Liver (tissue), 8 donors: ENCODE measurements at regions not wholly inside any gene's neighbourhood (a gene's known extent, or its start where the extent isn't known, plus 50 kb on each side); places are given as distances from the start of the nearest gene placed in this dataset.

Experiments
- DNase-seq: peaks from one replicate; pipeline ENCODE4 v3.0.0-alpha.2; 2017; ENCODE audit warnings: low spot score
- H3K27ac ChIP-seq, 2 donors: one replicate each; pipeline ENCODE4 v1.7.0; 2013; ENCODE audit warnings: inconsistent platforms in 2 of 2, low read length in 2 of 2, control low read depth in 1 of 2, low read depth in 1 of 2, mild to moderate bottlenecking in 1 of 2
- H3K27me3 ChIP-seq, 4 donors: one replicate each; pipeline versions ENCODE4 v1.6.1 to v1.7.0; 2013; ENCODE audit warnings: low read length in 3 of 4, inconsistent platforms in 1 of 4, mild to moderate bottlenecking in 1 of 4, moderate library complexity in 1 of 4; ENCODE audit not compliant: control insufficient read depth in 4 of 4, insufficient read depth in 4 of 4
- H3K36me3 ChIP-seq, 4 donors: one replicate each; pipeline versions ENCODE4 v1.6.1 to v1.7.0; 2013; ENCODE audit warnings: low read length in 3 of 4, mild to moderate bottlenecking in 3 of 4, low read depth in 1 of 4, moderate library complexity in 1 of 4; ENCODE audit not compliant: control insufficient read depth in 4 of 4, insufficient read depth in 3 of 4
- H3K4me1 ChIP-seq, 4 donors: one replicate each; pipeline versions ENCODE4 v1.6.1 to v1.7.0; 2013; ENCODE audit warnings: low read length in 3 of 4, mild to moderate bottlenecking in 3 of 4, moderate library complexity in 1 of 4; ENCODE audit not compliant: control insufficient read depth in 4 of 4, insufficient read depth in 4 of 4
- H3K4me3 ChIP-seq, 3 donors: one replicate each; pipeline versions ENCODE4 v1.6.1 to v1.7.0; 2013; ENCODE audit warnings: low read length in 3 of 3, control low read depth in 1 of 3, low read depth in 1 of 3, mild to moderate bottlenecking in 1 of 3
- H3K9ac ChIP-seq, 2 donors: one replicate each; pipeline ENCODE4 v1.7.0; 2013; ENCODE audit warnings: low read length in 2 of 2, mild to moderate bottlenecking in 2 of 2, moderate library complexity in 2 of 2, control low read depth in 1 of 2, low read depth in 1 of 2
- H3K9me3 ChIP-seq, 4 donors: one replicate each; pipeline versions ENCODE4 v1.6.1 to v1.7.0; 2013; ENCODE audit warnings: low read length in 3 of 4; ENCODE audit not compliant: control insufficient read depth in 4 of 4
- EGR1 ChIP-seq, 2 donors: IDR thresholded peaks; 2 replicates each; pipeline ENCODE4 v1.6.1; 2016 to 2018; ENCODE audit warnings: antibody characterized with exemption in 2 of 2, low read depth in 2 of 2
- FOXA1 ChIP-seq: IDR thresholded peaks from 2 replicates; pipeline ENCODE4 v1.6.1; 2016; ENCODE audit warnings: antibody characterized with exemption
- FOXA2 ChIP-seq: IDR thresholded peaks from 2 replicates; pipeline ENCODE4 v1.6.1; 2016; ENCODE audit warnings: antibody characterized with exemption
- GABPA ChIP-seq, 2 donors: IDR thresholded peaks in 1 of 2; conservative IDR thresholded peaks in 1 of 2; 2 replicates each; pipeline ENCODE4 v1.6.1; 2016; ENCODE audit warnings: antibody characterized with exemption in 2 of 2, mild to moderate bottlenecking in 1 of 2, moderate library complexity in 1 of 2
- HNF4A ChIP-seq, 2 donors: conservative IDR thresholded peaks; 2 replicates each; pipeline ENCODE4 v1.6.1; 2016; ENCODE audit warnings: antibody characterized with exemption in 2 of 2, mild to moderate bottlenecking in 2 of 2
- HNF4G ChIP-seq: IDR thresholded peaks from 2 replicates; pipeline ENCODE4 v1.6.1; 2016; ENCODE audit warnings: antibody characterized with exemption
- JUND ChIP-seq, 2 donors: IDR thresholded peaks; 2 replicates each; pipeline ENCODE4 v1.6.1; 2016; ENCODE audit warnings: antibody characterized with exemption in 2 of 2
- NR2F2 ChIP-seq: IDR thresholded peaks from 2 replicates; pipeline ENCODE4 v1.6.1; 2016; ENCODE audit warnings: antibody characterized with exemption
- RAD21 ChIP-seq, 2 donors: IDR thresholded peaks; 2 replicates each; pipeline ENCODE4 v1.6.1; 2016; ENCODE audit warnings: antibody characterized with exemption in 2 of 2, mild to moderate bottlenecking in 2 of 2
- RXRA ChIP-seq, 2 donors: IDR thresholded peaks; 2 replicates each; pipeline ENCODE4 v1.6.1; 2017 to 2018; ENCODE audit warnings: antibody characterized with exemption in 2 of 2, mild to moderate bottlenecking in 1 of 2
- SP1 ChIP-seq: IDR thresholded peaks from 2 replicates; pipeline ENCODE4 v1.6.1; 2018; ENCODE audit warnings: antibody characterized with exemption, mild to moderate bottlenecking
- TAF1 ChIP-seq: conservative IDR thresholded peaks from 2 replicates; pipeline ENCODE4 v1.6.1; 2016; ENCODE audit warnings: antibody characterized with exemption, mild to moderate bottlenecking
- YY1 ChIP-seq: IDR thresholded peaks from 2 replicates; pipeline ENCODE4 v1.6.1; 2016; ENCODE audit warnings: antibody characterized with exemption, mild to moderate bottlenecking
- WGBS: extraction: QIAGEN DNeasy Blood & Tissue Kit; methylation state at CpG from one replicate; pipeline ENCODE4 v1.1.7; 2013; 5-methylcytosine and 5-hydroxymethylcytosine counted together
- TF ChIP-seq, protein P1 (sequence below): fragments of 150-350 bp; IDR thresholded peaks from 2 replicates; pipeline ENCODE4 v1.5.1; 2017; ENCODE audit warnings: improper control_type of control experiment, low read depth, low read length; ENCODE audit not compliant: missing input control
- TF ChIP-seq, protein P2 (sequence below): IDR thresholded peaks from 2 replicates; pipeline ENCODE4 v1.6.1; 2016; ENCODE audit warnings: antibody characterized with exemption
- TF ChIP-seq, protein P3 (sequence below): IDR thresholded peaks from 2 replicates; pipeline ENCODE4 v1.6.1; 2016; ENCODE audit warnings: antibody characterized with exemption, mild to moderate bottlenecking
- TF ChIP-seq, protein P4 (sequence below): IDR thresholded peaks from 2 replicates; pipeline ENCODE4 v1.6.1; 2016; ENCODE audit warnings: antibody characterized with exemption
- TF ChIP-seq, protein P5 (sequence below): IDR thresholded peaks from 2 replicates; pipeline ENCODE4 v1.6.1; 2016; ENCODE audit warnings: antibody characterized with exemption
- donor health status: healthy.
- donor health status: healthy.
- donor health status: healthy.
- donor health status: healthy.
- donor health status: healthy.

DNA sequence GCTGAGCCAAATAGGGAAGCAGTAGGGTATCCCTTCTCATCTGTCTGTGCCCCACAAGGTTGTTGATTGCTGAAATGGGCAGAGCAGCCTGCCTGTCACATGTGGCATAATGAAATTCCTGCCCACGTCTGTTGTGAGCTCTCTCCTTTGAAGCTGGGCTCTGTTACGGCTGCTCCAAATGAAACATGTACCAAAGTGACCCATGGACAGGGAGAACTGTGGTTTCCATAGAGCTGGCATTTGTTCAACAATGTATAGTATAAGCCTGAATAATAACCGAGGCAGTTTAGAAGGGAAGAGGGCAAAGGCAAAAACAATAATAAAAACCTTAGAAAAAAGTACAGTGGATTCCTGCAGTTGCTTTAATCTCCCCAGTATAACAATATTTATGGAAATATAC, 149.7 kb downstream of the LYPLAL1 start:
- Histone ChIP-seq H3K27ac (no peak overlapping the region), H3K9me3 (no peaks in the 10 kb centered on the region), H3K9ac (no peak overlapping the region), H3K4me3 (no peak overlapping the region), H3K27me3 (no peaks in the 10 kb centered on the region), H3K4me1 (peaks cover 3 to 9% (median 5%) of the 10 kb centered on the region in 4 donors), H3K36me3 (no peaks in the 10 kb centered on the region)
- WGBS, result 91% methylated on average over 3 of the region's 3 CpGs
- no peak for DNase-seq
- TF ChIP-seq, protein P1, sequence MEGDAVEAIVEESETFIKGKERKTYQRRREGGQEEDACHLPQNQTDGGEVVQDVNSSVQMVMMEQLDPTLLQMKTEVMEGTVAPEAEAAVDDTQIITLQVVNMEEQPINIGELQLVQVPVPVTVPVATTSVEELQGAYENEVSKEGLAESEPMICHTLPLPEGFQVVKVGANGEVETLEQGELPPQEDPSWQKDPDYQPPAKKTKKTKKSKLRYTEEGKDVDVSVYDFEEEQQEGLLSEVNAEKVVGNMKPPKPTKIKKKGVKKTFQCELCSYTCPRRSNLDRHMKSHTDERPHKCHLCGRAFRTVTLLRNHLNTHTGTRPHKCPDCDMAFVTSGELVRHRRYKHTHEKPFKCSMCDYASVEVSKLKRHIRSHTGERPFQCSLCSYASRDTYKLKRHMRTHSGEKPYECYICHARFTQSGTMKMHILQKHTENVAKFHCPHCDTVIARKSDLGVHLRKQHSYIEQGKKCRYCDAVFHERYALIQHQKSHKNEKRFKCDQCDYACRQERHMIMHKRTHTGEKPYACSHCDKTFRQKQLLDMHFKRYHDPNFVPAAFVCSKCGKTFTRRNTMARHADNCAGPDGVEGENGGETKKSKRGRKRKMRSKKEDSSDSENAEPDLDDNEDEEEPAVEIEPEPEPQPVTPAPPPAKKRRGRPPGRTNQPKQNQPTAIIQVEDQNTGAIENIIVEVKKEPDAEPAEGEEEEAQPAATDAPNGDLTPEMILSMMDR, result no peak
- TF ChIP-seq EGR1 (IDR thresholded peaks at IDR 0.05; ENCODE audit: low read depth in 2 of 2) (no peak), GABPA (IDR thresholded peaks at IDR 0.05 in 1 of 2, conservative IDR thresholded peaks at IDR 0.05 in 1 of 2) (no peak), JUND (IDR thresholded peaks at IDR 0.05) (no peak), YY1 (no peak), NR2F2 (no peak), HNF4G (no peak), SP1 (no peak), RAD21 (IDR thresholded peaks at IDR 0.05) (no peak), TAF1 (no peak), HNF4A (conservative IDR thresholded peaks at IDR 0.05) (no peak), RXRA (IDR thresholded peaks at IDR 0.05) (no peak), FOXA1 (no peak), FOXA2 (no peak)
- TF ChIP-seq, protein P2, sequence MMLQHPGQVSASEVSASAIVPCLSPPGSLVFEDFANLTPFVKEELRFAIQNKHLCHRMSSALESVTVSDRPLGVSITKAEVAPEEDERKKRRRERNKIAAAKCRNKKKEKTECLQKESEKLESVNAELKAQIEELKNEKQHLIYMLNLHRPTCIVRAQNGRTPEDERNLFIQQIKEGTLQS, result no peak
- TF ChIP-seq, protein P3, sequence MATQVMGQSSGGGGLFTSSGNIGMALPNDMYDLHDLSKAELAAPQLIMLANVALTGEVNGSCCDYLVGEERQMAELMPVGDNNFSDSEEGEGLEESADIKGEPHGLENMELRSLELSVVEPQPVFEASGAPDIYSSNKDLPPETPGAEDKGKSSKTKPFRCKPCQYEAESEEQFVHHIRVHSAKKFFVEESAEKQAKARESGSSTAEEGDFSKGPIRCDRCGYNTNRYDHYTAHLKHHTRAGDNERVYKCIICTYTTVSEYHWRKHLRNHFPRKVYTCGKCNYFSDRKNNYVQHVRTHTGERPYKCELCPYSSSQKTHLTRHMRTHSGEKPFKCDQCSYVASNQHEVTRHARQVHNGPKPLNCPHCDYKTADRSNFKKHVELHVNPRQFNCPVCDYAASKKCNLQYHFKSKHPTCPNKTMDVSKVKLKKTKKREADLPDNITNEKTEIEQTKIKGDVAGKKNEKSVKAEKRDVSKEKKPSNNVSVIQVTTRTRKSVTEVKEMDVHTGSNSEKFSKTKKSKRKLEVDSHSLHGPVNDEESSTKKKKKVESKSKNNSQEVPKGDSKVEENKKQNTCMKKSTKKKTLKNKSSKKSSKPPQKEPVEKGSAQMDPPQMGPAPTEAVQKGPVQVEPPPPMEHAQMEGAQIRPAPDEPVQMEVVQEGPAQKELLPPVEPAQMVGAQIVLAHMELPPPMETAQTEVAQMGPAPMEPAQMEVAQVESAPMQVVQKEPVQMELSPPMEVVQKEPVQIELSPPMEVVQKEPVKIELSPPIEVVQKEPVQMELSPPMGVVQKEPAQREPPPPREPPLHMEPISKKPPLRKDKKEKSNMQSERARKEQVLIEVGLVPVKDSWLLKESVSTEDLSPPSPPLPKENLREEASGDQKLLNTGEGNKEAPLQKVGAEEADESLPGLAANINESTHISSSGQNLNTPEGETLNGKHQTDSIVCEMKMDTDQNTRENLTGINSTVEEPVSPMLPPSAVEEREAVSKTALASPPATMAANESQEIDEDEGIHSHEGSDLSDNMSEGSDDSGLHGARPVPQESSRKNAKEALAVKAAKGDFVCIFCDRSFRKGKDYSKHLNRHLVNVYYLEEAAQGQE, result no peak
- TF ChIP-seq, protein P4, sequence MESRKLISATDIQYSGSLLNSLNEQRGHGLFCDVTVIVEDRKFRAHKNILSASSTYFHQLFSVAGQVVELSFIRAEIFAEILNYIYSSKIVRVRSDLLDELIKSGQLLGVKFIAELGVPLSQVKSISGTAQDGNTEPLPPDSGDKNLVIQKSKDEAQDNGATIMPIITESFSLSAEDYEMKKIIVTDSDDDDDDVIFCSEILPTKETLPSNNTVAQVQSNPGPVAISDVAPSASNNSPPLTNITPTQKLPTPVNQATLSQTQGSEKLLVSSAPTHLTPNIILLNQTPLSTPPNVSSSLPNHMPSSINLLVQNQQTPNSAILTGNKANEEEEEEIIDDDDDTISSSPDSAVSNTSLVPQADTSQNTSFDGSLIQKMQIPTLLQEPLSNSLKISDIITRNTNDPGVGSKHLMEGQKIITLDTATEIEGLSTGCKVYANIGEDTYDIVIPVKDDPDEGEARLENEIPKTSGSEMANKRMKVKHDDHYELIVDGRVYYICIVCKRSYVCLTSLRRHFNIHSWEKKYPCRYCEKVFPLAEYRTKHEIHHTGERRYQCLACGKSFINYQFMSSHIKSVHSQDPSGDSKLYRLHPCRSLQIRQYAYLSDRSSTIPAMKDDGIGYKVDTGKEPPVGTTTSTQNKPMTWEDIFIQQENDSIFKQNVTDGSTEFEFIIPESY, result no peak
- TF ChIP-seq, protein P5, sequence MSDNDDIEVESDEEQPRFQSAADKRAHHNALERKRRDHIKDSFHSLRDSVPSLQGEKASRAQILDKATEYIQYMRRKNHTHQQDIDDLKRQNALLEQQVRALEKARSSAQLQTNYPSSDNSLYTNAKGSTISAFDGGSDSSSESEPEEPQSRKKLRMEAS, result no peak
